Loucy (cell line): ENCODE measurements at regions not wholly inside any gene's neighbourhood (a gene's known extent, or its start where the extent isn't known, plus 50 kb on each side); places are given as distances from the start of the nearest gene placed in this dataset.
A peak's percentile ranks its signal among the peaks of the same experiment; 100 is the strongest.

ENCODE experiments used
- H2AFZ ChIP-seq: fragments of 200-600 bp; sonication (generic); 2 replicates; pipeline ENCODE4 v1.6.0; 2016; ENCODE audit warnings: antibody characterized with exemption, mild to moderate bottlenecking, low read length, moderate library complexity
- H3F3A ChIP-seq: fragments of 200-600 bp; 2 replicates; pipeline ENCODE4 v1.6.0; 2016; ENCODE audit warnings: antibody characterized with exemption, low read depth, mild to moderate bottlenecking
- H3K27me3 ChIP-seq: fragments of 200-600 bp; sonication (generic); 2 replicates; pipeline ENCODE4 v1.6.1; 2014; ENCODE audit warnings: low read length, mild to moderate bottlenecking; ENCODE audit not compliant: insufficient read depth, poor library complexity, severe bottlenecking
- H3K36me3 ChIP-seq: fragments of 200-600 bp; sonication (generic); 2 replicates; pipeline ENCODE4 v1.6.1; 2016; ENCODE audit warnings: low read length; ENCODE audit not compliant: insufficient read depth
- H3K4me1 ChIP-seq: fragments of 200-600 bp; sonication (generic); 2 replicates; pipeline ENCODE4 v1.5.1; 2014; ENCODE audit warnings: low read length, mild to moderate bottlenecking; ENCODE audit not compliant: insufficient read depth, poor library complexity, severe bottlenecking
- H3K4me2 ChIP-seq: fragments of 200-600 bp; sonication (generic); 2 replicates; pipeline ENCODE4 v1.6.0; 2014; ENCODE audit warnings: antibody characterized with exemption, low read length, low read depth, mild to moderate bottlenecking; ENCODE audit not compliant: poor library complexity, severe bottlenecking
- H3K4me3 ChIP-seq: fragments of 200-600 bp; sonication (generic); 2 replicates; pipeline ENCODE4 v1.5.1; 2014; ENCODE audit warnings: low read length, mild to moderate bottlenecking, mixed read lengths; ENCODE audit not compliant: poor library complexity, severe bottlenecking
- H3K79me2 ChIP-seq: fragments of 200-600 bp; sonication (generic); 2 replicates; pipeline ENCODE4 v1.6.1; 2014; ENCODE audit warnings: low read length; ENCODE audit not compliant: insufficient read depth
- H3K9ac ChIP-seq: fragments of 200-600 bp; sonication (generic); 2 replicates; pipeline ENCODE4 v1.6.0; 2014; ENCODE audit warnings: mild to moderate bottlenecking, low read depth, low read length, moderate library complexity; ENCODE audit not compliant: poor library complexity, severe bottlenecking
- H3K9me2 ChIP-seq: fragments of 200-600 bp; sonication (generic); replicated peaks from 2 replicates; pipeline ENCODE4 v1.6.1; 2016; ENCODE audit warnings: low read depth, low read length, mixed read lengths
- H3K9me3 ChIP-seq: fragments of 200-600 bp; sonication (generic); 2 replicates; pipeline ENCODE4 v1.6.1; 2014; ENCODE audit warnings: mild to moderate bottlenecking, antibody characterized with exemption, low read length, low read depth; ENCODE audit not compliant: insufficient read depth
- H4K20me1 ChIP-seq: fragments of 200-600 bp; sonication (generic); 2 replicates; pipeline ENCODE4 v1.6.0; 2014; ENCODE audit warnings: antibody characterized with exemption, low read length, mild to moderate bottlenecking; ENCODE audit not compliant: insufficient read depth, poor library complexity, severe bottlenecking
- EZH2phosphoT487 ChIP-seq: fragments of 200-600 bp; IDR thresholded peaks from 2 replicates; pipeline ENCODE4 v1.6.1; 2018; ENCODE audit warnings: antibody characterized with exemption, mild to moderate bottlenecking, moderate library complexity, borderline replicate concordance
- TF ChIP-seq, protein P1 (sequence below): fragments of 200-600 bp; sonication (generic); conservative IDR thresholded peaks from 2 replicates; pipeline ENCODE4 v1.5.1; 2014; ENCODE audit warnings: mild to moderate bottlenecking, antibody characterized with exemption, low read length

DNA sequence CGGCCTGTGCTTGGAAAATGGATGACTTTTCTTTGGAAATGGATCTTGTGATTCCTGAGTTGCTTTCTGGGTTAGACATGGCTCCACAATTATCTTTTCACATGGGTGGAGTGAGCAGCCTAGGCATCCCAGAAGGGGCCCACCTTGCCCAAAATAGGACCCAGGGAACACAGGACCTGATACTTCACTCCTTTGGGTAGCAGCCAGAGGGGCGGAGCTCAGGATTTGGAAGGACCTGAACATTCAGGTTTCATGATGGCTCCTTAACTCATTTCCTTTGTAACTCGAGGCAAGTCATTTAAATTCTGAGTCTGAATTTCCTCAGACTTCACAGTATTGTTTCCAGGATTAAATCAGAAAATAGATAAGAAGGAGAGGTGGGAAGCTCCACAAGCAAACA lies 178.3 kb upstream of the ZMIZ1 start:
- H3K9me3 ChIP-seq: peaks cover 2% of the 10 kb centered on the region; the same call in 1 of the 2 replicates
- no peak overlapping the region for H3K4me3 ChIP-seq
- peak overlapping the region; percentile 32 for H3K4me2 ChIP-seq
- no peaks in the 10 kb centered on the region for H4K20me1 ChIP-seq
- no peak for TF ChIP-seq EZH2phosphoT487
- TF ChIP-seq, protein P1, sequence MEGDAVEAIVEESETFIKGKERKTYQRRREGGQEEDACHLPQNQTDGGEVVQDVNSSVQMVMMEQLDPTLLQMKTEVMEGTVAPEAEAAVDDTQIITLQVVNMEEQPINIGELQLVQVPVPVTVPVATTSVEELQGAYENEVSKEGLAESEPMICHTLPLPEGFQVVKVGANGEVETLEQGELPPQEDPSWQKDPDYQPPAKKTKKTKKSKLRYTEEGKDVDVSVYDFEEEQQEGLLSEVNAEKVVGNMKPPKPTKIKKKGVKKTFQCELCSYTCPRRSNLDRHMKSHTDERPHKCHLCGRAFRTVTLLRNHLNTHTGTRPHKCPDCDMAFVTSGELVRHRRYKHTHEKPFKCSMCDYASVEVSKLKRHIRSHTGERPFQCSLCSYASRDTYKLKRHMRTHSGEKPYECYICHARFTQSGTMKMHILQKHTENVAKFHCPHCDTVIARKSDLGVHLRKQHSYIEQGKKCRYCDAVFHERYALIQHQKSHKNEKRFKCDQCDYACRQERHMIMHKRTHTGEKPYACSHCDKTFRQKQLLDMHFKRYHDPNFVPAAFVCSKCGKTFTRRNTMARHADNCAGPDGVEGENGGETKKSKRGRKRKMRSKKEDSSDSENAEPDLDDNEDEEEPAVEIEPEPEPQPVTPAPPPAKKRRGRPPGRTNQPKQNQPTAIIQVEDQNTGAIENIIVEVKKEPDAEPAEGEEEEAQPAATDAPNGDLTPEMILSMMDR: no peak
- no peaks in the 10 kb centered on the region for H3K27me3 ChIP-seq
- no peak overlapping the region for H3K9ac ChIP-seq
- peaks cover 14% of the 10 kb centered on the region for H3K4me1 ChIP-seq
- no peaks in the 10 kb centered on the region for H3K36me3 ChIP-seq
- H3F3A ChIP-seq: no peaks in the 10 kb centered on the region
- no peaks in the 10 kb centered on the region for H3K9me2 ChIP-seq
- H3K79me2 ChIP-seq: no peaks in the 10 kb centered on the region
- H2AFZ ChIP-seq: no peak overlapping the region

DNA sequence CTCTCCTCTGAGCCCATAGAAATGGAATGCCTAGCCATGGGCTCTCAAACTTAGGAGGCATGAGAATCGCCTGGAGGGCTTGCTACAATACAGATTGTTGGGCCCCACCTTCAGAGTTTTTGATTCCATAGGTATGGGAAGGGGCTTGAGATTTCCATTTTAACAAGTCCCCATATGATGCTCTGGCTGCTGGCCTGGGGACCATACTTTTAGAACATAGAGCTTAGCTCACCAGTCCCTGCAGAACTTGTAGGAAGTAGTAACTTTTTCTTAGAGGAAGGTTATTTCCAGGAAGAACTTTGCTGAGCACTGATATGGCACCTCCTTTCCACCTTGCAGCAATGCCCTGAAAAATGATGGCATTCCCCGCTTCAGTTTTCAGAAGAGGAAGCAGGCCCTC lies 177.0 kb upstream of the ZMIZ1 start:
- Histone ChIP-seq H4K20me1 (no peaks in the 10 kb centered on the region), H3K9ac (no peak overlapping the region), H3K9me3 (no peaks in the 10 kb centered on the region), H3K9me2 (no peaks in the 10 kb centered on the region), H3F3A (no peaks in the 10 kb centered on the region), H3K4me2 (no peak overlapping the region), H3K79me2 (no peaks in the 10 kb centered on the region), H2AFZ (peak overlapping the region; percentile 26), H3K4me1 (peaks cover 14% of the 10 kb centered on the region), H3K36me3 (no peaks in the 10 kb centered on the region), H3K4me3 (no peak overlapping the region), H3K27me3 (no peaks in the 10 kb centered on the region)
- TF ChIP-seq, protein P1: no peak
- TF ChIP-seq EZH2phosphoT487: no peak

DNA sequence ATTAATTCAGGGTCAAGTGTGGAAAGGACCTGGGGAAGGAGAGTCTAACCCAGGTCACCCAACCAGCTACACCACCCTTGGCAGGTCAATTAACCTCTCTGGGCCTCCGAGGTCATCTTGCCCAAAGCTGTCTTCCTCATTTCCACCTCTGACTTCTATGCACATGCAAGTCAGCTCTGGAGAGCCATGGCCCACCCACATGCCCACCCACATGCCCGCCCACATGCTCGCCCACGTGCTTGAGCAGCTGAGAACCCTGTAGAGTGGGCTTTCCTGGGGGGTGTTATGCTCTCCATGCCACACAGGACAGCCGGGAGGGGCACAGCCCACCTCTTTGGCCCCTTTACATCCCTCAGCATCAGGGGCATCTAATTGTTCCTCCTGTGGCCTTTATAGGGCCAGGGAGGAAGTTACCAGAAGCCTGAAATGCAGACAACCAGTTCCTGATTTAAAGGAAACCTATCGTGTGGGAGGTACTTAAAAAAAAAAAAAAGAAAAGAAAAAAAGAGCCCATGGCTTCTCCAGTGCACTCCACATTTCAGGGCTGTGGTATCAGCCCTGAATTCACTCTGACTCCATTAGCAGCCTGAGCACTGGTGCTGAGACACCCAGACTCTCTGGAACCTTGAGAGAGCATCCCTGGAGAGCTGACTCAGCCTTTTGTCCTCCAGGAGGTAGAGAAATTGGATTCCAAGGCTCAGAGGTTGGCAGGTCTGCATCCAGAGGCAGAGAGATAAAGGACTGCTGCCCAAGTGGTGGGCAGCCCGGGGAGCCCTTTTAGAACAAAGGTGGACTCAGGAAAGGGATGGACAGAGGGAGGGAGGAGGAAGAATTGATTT lies 176.2 kb upstream of the ZMIZ1 start:
- Histone ChIP-seq H3K79me2 (no peaks in the 10 kb centered on the region), H3K36me3 (no peaks in the 10 kb centered on the region), H3K4me2 (no peak overlapping the region), H3K27me3 (no peaks in the 10 kb centered on the region), H3K9ac (no peak overlapping the region), H3K9me3 (no peaks in the 10 kb centered on the region), H3K4me3 (no peak overlapping the region), H3K4me1 (peaks cover 14% of the 10 kb centered on the region), H2AFZ (peak overlapping the region; percentile 26), H3K9me2 (no peaks in the 10 kb centered on the region), H3F3A (no peaks in the 10 kb centered on the region), H4K20me1 (no peaks in the 10 kb centered on the region)
- TF ChIP-seq, protein P1: no peak
- no peak for TF ChIP-seq EZH2phosphoT487
